B cell (primary cell): ENCODE measurements at regions not wholly inside any gene's neighbourhood (a gene's known extent, or its start where the extent isn't known, plus 50 kb on each side); places are given as distances from the start of the nearest gene placed in this dataset.

Experiments used
- ATAC-seq: fragments of 200-7000 bp; cut with Tn5 transposase; one replicate; pipeline ENCODE4 v1.10.0; 2021; ENCODE audit warnings: low read depth, mild to moderate bottlenecking, moderate number of reproducible peaks, moderate library complexity
- CTCF ChIA-PET: fragments of 350-600 bp; sonication (Branson Sonifier 250); formaldehyde crosslinking; loops from one replicate; lab custom pipeline; 2021; ENCODE audit warnings: antibody characterized with exemption, inconsistent platforms; lab: Charles Lee
- POLR2A ChIA-PET: fragments of 350-600 bp; sonication (Branson Sonifier 250); formaldehyde crosslinking; loops from one replicate; lab custom pipeline; 2021; ENCODE audit warnings: antibody characterized with exemption; lab: Charles Lee
- DNase-seq: peaks from one replicate; pipeline ENCODE4 v3.0.0; 2013
- H2AFZ ChIP-seq: 2 replicates; pipeline ENCODE4 v1.6.1; 2012; ENCODE audit warnings: mild to moderate bottlenecking, low read depth, low read length; ENCODE audit not compliant: insufficient read depth, poor library complexity, severe bottlenecking
- H3K27ac ChIP-seq, 2 donors: 1 replicate in 1 of 2; 2 replicates in 1 of 2; pipeline ENCODE4 v1.5.1; 2012 to 2013; ENCODE audit warnings: low read length in 2 of 2, mild to moderate bottlenecking in 2 of 2, moderate library complexity in 1 of 2
- H3K27me3 ChIP-seq, 4 experiments: fragments of 200-600 bp in 1 of 4; sonication (generic) in 1 of 4; replicated peaks in 1 of 4; 1 replicate in 2 of 4; 2 replicates in 2 of 4; pipeline versions ENCODE4 v1.6.1 to v1.7.0; 2013 to 2016; ENCODE audit warnings: low read length in 3 of 4, mild to moderate bottlenecking in 2 of 4, mixed read lengths in 1 of 4, moderate library complexity in 1 of 4; ENCODE audit not compliant: insufficient read depth in 4 of 4, control insufficient read depth in 3 of 4; ENCODE audit errors: control extremely low read depth in 1 of 4
- H3K36me3 ChIP-seq, 2 experiments: replicated peaks in 1 of 2; 1 replicate in 1 of 2; 2 replicates in 1 of 2; pipeline versions ENCODE4 v1.6.1 to v1.7.1; 2013; ENCODE audit warnings: low read length in 1 of 2; ENCODE audit not compliant: insufficient read depth in 2 of 2, control insufficient read depth in 1 of 2; ENCODE audit errors: control extremely low read depth in 1 of 2, extremely low read depth in 1 of 2
- H3K4me1 ChIP-seq, 2 donors: fragments of 200-600 bp in 1 of 2; sonication (generic) in 1 of 2; 1 replicate in 1 of 2; 2 replicates in 1 of 2; pipeline versions ENCODE4 v1.5.1 to v1.6.1; 2013 to 2017; ENCODE audit warnings: low read length in 2 of 2; ENCODE audit not compliant: control insufficient read depth in 2 of 2, insufficient read depth in 2 of 2
- H3K4me2 ChIP-seq: replicated peaks from 2 replicates; pipeline ENCODE3; 2012; ENCODE audit warnings: mild to moderate bottlenecking, low read depth, low read length; ENCODE audit not compliant: poor library complexity, severe bottlenecking
- H3K4me3 ChIP-seq, 5 experiments: fragments of 200-600 bp in 1 of 5; sonication (generic) in 1 of 5; 1 replicate in 3 of 5; 2 replicates in 2 of 5; pipeline versions ENCODE4 v1.5.1 to v1.7.0; 2011 to 2016; ENCODE audit warnings: low read length in 4 of 5, mild to moderate bottlenecking in 4 of 5, low read depth in 2 of 5, control low read depth in 1 of 5, moderate library complexity in 1 of 5; ENCODE audit not compliant: insufficient read depth in 1 of 5; ENCODE audit errors: control extremely low read depth in 1 of 5, extremely low read depth in 1 of 5
- H3K79me2 ChIP-seq: fragments of 200-600 bp; sonication (generic); one replicate; pipeline ENCODE4 v1.6.0; 2016; ENCODE audit warnings: low read length; ENCODE audit not compliant: control insufficient read depth, insufficient read depth
- H3K9ac ChIP-seq: fragments of 200-600 bp; sonication (generic); 2 replicates; pipeline ENCODE4 v1.6.1; 2017; ENCODE audit warnings: mild to moderate bottlenecking, low read length, moderate library complexity
- H3K9me3 ChIP-seq, 3 donors: one replicate each; pipeline versions ENCODE4 v1.6.1 to v1.7.1; 2013; ENCODE audit warnings: low read length in 2 of 3; ENCODE audit not compliant: control insufficient read depth in 2 of 3, insufficient read depth in 1 of 3; ENCODE audit errors: control extremely low read depth in 1 of 3
- H4K20me1 ChIP-seq: 2 replicates; pipeline ENCODE4 v1.6.0; 2012; ENCODE audit warnings: mild to moderate bottlenecking, low read length; ENCODE audit not compliant: insufficient read depth, control insufficient read depth, poor library complexity, severe bottlenecking
- H3K27ac Mint-ChIP-seq: one replicate; pipeline ENCODE4 v1.8.0; 2021; ENCODE audit warnings: mixed read lengths
- H3K27me3 Mint-ChIP-seq: one replicate; pipeline ENCODE4 v1.8.0; 2021; ENCODE audit warnings: mixed read lengths
- H3K4me1 Mint-ChIP-seq: one replicate; pipeline ENCODE4 v1.8.0; 2021; ENCODE audit warnings: mixed read lengths
- H3K4me3 Mint-ChIP-seq: one replicate; pipeline ENCODE4 v1.8.0; 2021; ENCODE audit warnings: mixed read lengths
- H3K9me3 Mint-ChIP-seq: one replicate; pipeline ENCODE4 v1.8.0; 2022; ENCODE audit warnings: mixed read lengths; ENCODE audit not compliant: insufficient read depth
- EZH2 ChIP-seq: IDR thresholded peaks from 2 replicates; pipeline ENCODE4 v1.6.1; 2012; ENCODE audit warnings: borderline replicate concordance, low read depth, mild to moderate bottlenecking, moderate library complexity, low read length; ENCODE audit not compliant: insufficient read depth, poor library complexity, severe bottlenecking
- WGBS: methylation state at CpG from one replicate; pipeline ENCODE4 v1.1.5; 2013; ENCODE audit warnings: missing lambda C conversion rate; ENCODE audit not compliant: insufficient coverage; 5-methylcytosine and 5-hydroxymethylcytosine counted together
- intact Hi-C: fragments of 100-400 bp; cut with micrococcal nuclease; formaldehyde crosslinking; loops from one replicate; pipeline ENCODE4 v1.10.0; 2022
- TF ChIP-seq, protein P1 (sequence below): fragments of 200-600 bp; IDR thresholded peaks from one replicate; pipeline ENCODE4 v1.8.0; 2022; ENCODE audit warnings: antibody characterized with exemption, mild to moderate bottlenecking

DNA sequence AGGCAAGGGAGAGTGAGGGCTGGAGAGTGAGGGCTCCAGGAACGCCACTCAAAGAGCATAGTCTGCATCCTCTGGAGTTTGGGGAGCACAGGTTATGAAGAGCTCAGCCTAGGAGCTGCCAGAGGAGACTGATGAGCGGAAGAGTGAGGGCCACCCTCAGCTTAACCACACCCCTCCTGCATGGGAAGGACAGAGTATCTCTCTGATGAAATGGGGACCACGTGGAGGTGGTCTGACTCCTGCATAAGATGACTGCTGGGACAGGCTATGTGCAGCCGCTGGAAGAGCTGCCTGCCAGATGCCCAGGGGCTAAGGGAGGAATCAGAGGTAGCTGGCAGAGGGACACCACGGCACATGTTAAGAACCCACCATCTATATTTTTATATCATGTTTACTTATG lies 162.9 kb upstream of the POU2AF2 start:
- Mint-ChIP-seq H3K9me3 (no peaks in the 10 kb centered on the region), H3K27ac (no peak overlapping the region), H3K4me3 (no peak overlapping the region), H3K4me1 (no peaks in the 10 kb centered on the region), H3K27me3 (peaks cover 5% of the 10 kb centered on the region)
- no peak for TF ChIP-seq EZH2
- H4K20me1 ChIP-seq = no peaks in the 10 kb centered on the region
- no peak overlapping the region for H3K4me2 ChIP-seq
- no peaks in the 10 kb centered on the region for H3K36me3 ChIP-seq
- no peak overlapping the region for H3K9ac ChIP-seq
- ChIA-PET POLR2A (no interaction called here), CTCF (no interaction called here)
- no peaks in the 10 kb centered on the region for H3K79me2 ChIP-seq
- no peak overlapping the region for H3K27ac ChIP-seq
- H3K9me3 ChIP-seq = no peaks in the 10 kb centered on the region
- no peak for DNase-seq
- no peak for ATAC-seq
- H3K4me3 ChIP-seq = no peak overlapping the region
- 89% methylated on average over 3 of the region's 5 CpGs for WGBS
- intact Hi-C loops = no loop called here
- H3K27me3 ChIP-seq = no peaks in the 10 kb centered on the region
- H3K4me1 ChIP-seq = no peaks in the 10 kb centered on the region
- H2AFZ ChIP-seq = no peak overlapping the region

DNA sequence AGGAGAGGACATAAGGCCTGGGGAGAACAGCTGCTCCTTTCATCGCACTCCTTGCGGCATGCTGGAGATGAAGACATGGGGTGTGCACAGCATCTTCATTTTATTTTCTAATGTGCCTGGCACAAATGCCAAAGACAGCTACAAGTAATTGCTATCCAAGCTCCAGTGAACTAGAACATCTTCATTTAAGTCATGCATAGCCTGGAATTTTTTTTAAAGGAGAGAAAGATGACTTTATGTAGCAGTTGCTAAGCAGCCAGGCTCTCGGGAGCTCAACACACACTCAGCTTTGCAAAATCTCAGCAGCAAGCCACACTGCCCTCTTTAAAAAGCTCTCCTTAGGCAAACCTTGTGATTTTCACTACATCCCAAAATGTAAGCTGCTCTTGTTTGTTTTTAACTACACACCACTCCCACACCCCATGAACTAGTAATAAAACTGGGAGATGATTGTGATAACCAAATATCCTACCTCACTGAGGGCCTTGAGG lies 164.5 kb upstream of the POU2AF2 start:
- no peak overlapping the region for H3K4me3 Mint-ChIP-seq
- H3K9me3 Mint-ChIP-seq = no peaks in the 10 kb centered on the region
- H3K27me3 ChIP-seq = no peaks in the 10 kb centered on the region
- TF ChIP-seq, protein P1, sequence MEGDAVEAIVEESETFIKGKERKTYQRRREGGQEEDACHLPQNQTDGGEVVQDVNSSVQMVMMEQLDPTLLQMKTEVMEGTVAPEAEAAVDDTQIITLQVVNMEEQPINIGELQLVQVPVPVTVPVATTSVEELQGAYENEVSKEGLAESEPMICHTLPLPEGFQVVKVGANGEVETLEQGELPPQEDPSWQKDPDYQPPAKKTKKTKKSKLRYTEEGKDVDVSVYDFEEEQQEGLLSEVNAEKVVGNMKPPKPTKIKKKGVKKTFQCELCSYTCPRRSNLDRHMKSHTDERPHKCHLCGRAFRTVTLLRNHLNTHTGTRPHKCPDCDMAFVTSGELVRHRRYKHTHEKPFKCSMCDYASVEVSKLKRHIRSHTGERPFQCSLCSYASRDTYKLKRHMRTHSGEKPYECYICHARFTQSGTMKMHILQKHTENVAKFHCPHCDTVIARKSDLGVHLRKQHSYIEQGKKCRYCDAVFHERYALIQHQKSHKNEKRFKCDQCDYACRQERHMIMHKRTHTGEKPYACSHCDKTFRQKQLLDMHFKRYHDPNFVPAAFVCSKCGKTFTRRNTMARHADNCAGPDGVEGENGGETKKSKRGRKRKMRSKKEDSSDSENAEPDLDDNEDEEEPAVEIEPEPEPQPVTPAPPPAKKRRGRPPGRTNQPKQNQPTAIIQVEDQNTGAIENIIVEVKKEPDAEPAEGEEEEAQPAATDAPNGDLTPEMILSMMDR = no peak
- no peak for TF ChIP-seq EZH2
- no peaks in the 10 kb centered on the region for H3K36me3 ChIP-seq
- peaks cover 5% of the 10 kb centered on the region for H3K27me3 Mint-ChIP-seq
- no peak for ATAC-seq
- H3K4me2 ChIP-seq = no peak overlapping the region
- H3K9me3 ChIP-seq = no peaks in the 10 kb centered on the region
- H3K4me3 ChIP-seq = no peak overlapping the region
- intact Hi-C loops = no loop called here
- no peaks in the 10 kb centered on the region for H3K4me1 ChIP-seq
- CTCF ChIA-PET = no interaction called here
- H3K27ac Mint-ChIP-seq = no peak overlapping the region
- H3K79me2 ChIP-seq = no peaks in the 10 kb centered on the region
- no peak overlapping the region for H3K27ac ChIP-seq
- POLR2A ChIA-PET = no interaction called here
- WGBS = 67% methylated on average over 1 of the region's 3 CpGs
- no peak overlapping the region for H3K9ac ChIP-seq
- no peaks in the 10 kb centered on the region for H3K4me1 Mint-ChIP-seq
- no peak for DNase-seq
- H2AFZ ChIP-seq = no peak overlapping the region
- no peaks in the 10 kb centered on the region for H4K20me1 ChIP-seq
